Stimulated activated CD8-positive, alpha-beta memory T cell treated with anti-CD3 and anti-CD28 coated beads, Interleukin-4, amount 100 ng/mL, for 1 hour (primary cell): ENCODE measurements at regions not wholly inside any gene's neighbourhood (a gene's known extent, or its start where the extent isn't known, plus 50 kb on each side); places are given as distances from the start of the nearest gene placed in this dataset.
"Not testable (repeated sequence)": the region's sequence is repeated elsewhere in the genome, so short reads cannot be mapped to it uniquely, and the experiment has no call there.

ENCODE experiments used
- DNase-seq, 2 donors: peaks; one replicate each; pipeline ENCODE4 v3.0.0-alpha.2; 2020; ENCODE audit warnings: low read depth in 2 of 2, low spot score in 1 of 2

GRCh38 chr13:84641491-84641890 is 759.2 kb upstream of the SLITRK1 start:
- no peak for DNase-seq

GRCh38 chr13:84640691-84641090 is 758.4 kb upstream of the SLITRK1 start:
- no peak for DNase-seq

- no peak for DNase-seq
Observed at GRCh38 chr13:84630476-84630875, 748.2 kb upstream of the SLITRK1 start.

- DNase-seq = no peak
Observed at GRCh38 chr13:84616864-84617263, 734.6 kb upstream of the SLITRK1 start.

- no peak for DNase-seq
Observed at GRCh38 chr13:84609716-84610115, 727.4 kb upstream of the SLITRK1 start.

- no peak for DNase-seq
Observed at GRCh38 chr13:84607261-84608013, 725.2 kb upstream of the SLITRK1 start.

- no peak for DNase-seq
Observed at GRCh38 chr13:84606616-84607015, 724.3 kb upstream of the SLITRK1 start.

GRCh38 chr13:84605927-84606326 is 723.7 kb upstream of the SLITRK1 start:
- DNase-seq = no peak

GRCh38 chr13:84591444-84591843 is 709.2 kb upstream of the SLITRK1 start:
- no peak for DNase-seq

- DNase-seq = no peak
Observed at GRCh38 chr13:84590663-84591062, 708.4 kb upstream of the SLITRK1 start.

GRCh38 chr13:84588023-84588422 is 705.7 kb upstream of the SLITRK1 start:
- no peak for DNase-seq

GRCh38 chr13:84579901-84580300 is 697.6 kb upstream of the SLITRK1 start:
- DNase-seq = not testable (repeated sequence)

GRCh38 chr13:84574851-84575250 is 692.6 kb upstream of the SLITRK1 start:
- no peak for DNase-seq

GRCh38 chr13:84571264-84571663 is 689.0 kb upstream of the SLITRK1 start:
- DNase-seq = no peak

GRCh38 chr13:84570831-84571230 is 688.6 kb upstream of the SLITRK1 start:
- no peak for DNase-seq

- no peak for DNase-seq
Observed at GRCh38 chr13:84569366-84569765, 687.1 kb upstream of the SLITRK1 start.

- no peak for DNase-seq
Observed at GRCh38 chr13:84567848-84568247, 685.6 kb upstream of the SLITRK1 start.

- DNase-seq = no peak
Observed at GRCh38 chr13:84566780-84567179, 684.5 kb upstream of the SLITRK1 start.

- DNase-seq = no peak
Observed at GRCh38 chr13:84563611-84564010, 681.3 kb upstream of the SLITRK1 start.

- DNase-seq = no peak
Observed at GRCh38 chr13:84553227-84553626, 671.0 kb upstream of the SLITRK1 start.

- DNase-seq = no peak
Observed at GRCh38 chr13:84543962-84544361, 661.7 kb upstream of the SLITRK1 start.

- no peak for DNase-seq
Observed at GRCh38 chr13:84542348-84542747, 660.1 kb upstream of the SLITRK1 start.

- no peak for DNase-seq
Observed at GRCh38 chr13:84536906-84537305, 654.6 kb upstream of the SLITRK1 start.
